Astrocyte (in vitro differentiated cells and primary cell): ENCODE measurements at regions not wholly inside any gene's neighbourhood (a gene's known extent, or its start where the extent isn't known, plus 50 kb on each side); places are given as distances from the start of the nearest gene placed in this dataset.

Experiments
- DNase-seq: peaks from one replicate; pipeline ENCODE4 v3.0.0-alpha.2; 2010; ENCODE audit warnings: low read depth
- FAIRE-seq: peaks from 2 replicates; lab custom pipeline; 2011; peaks lifted over from hg19 to GRCh38; lab: Jason Lieb, UNC
- H2AFZ ChIP-seq: 2 replicates; pipeline ENCODE4 v1.6.0; 2012; ENCODE audit warnings: low read depth, low read length, inconsistent platforms
- H3K27ac ChIP-seq: 2 replicates; pipeline ENCODE4 v1.5.1; 2011; ENCODE audit warnings: low read depth, low read length, inconsistent platforms
- H3K27me3 ChIP-seq: 2 replicates; pipeline ENCODE4 v1.6.0; 2011; ENCODE audit warnings: low read length, inconsistent platforms; ENCODE audit not compliant: insufficient read depth
- H3K36me3 ChIP-seq: 2 replicates; pipeline ENCODE4 v1.5.1; 2011; ENCODE audit warnings: low read length, inconsistent platforms; ENCODE audit not compliant: insufficient read depth
- H3K4me1 ChIP-seq: 2 replicates; pipeline ENCODE4 v1.5.1; 2011; ENCODE audit warnings: low read length, inconsistent platforms; ENCODE audit not compliant: insufficient read depth
- H3K4me2 ChIP-seq: 2 replicates; pipeline ENCODE4 v1.6.0; 2012; ENCODE audit warnings: low read length, inconsistent platforms
- H3K4me3 ChIP-seq: 2 replicates; pipeline ENCODE4 v1.5.1; 2011; ENCODE audit warnings: low read depth, mild to moderate bottlenecking, low read length, inconsistent platforms; ENCODE audit not compliant: insufficient read depth
- H3K79me2 ChIP-seq: 2 replicates; pipeline ENCODE4 v1.6.0; 2012; ENCODE audit warnings: mild to moderate bottlenecking, low read length, inconsistent platforms; ENCODE audit not compliant: insufficient read depth
- H3K9ac ChIP-seq: 2 replicates; pipeline ENCODE4 v1.6.0; 2012; ENCODE audit warnings: mild to moderate bottlenecking, low read length, inconsistent platforms
- H3K9me3 ChIP-seq: 2 replicates; pipeline ENCODE4 v1.5.1; 2012; ENCODE audit warnings: low read depth, mild to moderate bottlenecking, low read length, inconsistent platforms; ENCODE audit not compliant: insufficient read depth
- H4K20me1 ChIP-seq: 2 replicates; pipeline ENCODE4 v1.6.0; 2012; ENCODE audit warnings: low read length, inconsistent platforms; ENCODE audit not compliant: insufficient read depth
- H3K27ac Mint-ChIP-seq: one replicate; pipeline ENCODE4 v1.8.0; 2021; ENCODE audit warnings: mild to moderate bottlenecking, mixed read lengths; ENCODE audit not compliant: unreplicated experiment
- H3K27me3 Mint-ChIP-seq: one replicate; pipeline ENCODE4 v1.8.0; 2021; ENCODE audit warnings: low read depth, mixed read lengths; ENCODE audit not compliant: unreplicated experiment
- H3K36me3 Mint-ChIP-seq: one replicate; pipeline ENCODE4 v1.8.0; 2021; ENCODE audit warnings: low read depth, mixed read lengths; ENCODE audit not compliant: unreplicated experiment
- H3K4me1 Mint-ChIP-seq: one replicate; pipeline ENCODE4 v1.8.0; 2021; ENCODE audit warnings: low read depth, mixed read lengths; ENCODE audit not compliant: unreplicated experiment
- H3K4me3 Mint-ChIP-seq: one replicate; pipeline ENCODE4 v1.8.0; 2021; ENCODE audit warnings: mild to moderate bottlenecking, moderate library complexity, mixed read lengths; ENCODE audit not compliant: unreplicated experiment
- H3K9me3 Mint-ChIP-seq: one replicate; pipeline ENCODE4 v1.8.0; 2021; ENCODE audit warnings: mild to moderate bottlenecking, mixed read lengths; ENCODE audit not compliant: unreplicated experiment
- CTCF ChIP-seq: IDR thresholded peaks from 2 replicates; pipeline ENCODE4 v1.5.1; 2011; ENCODE audit warnings: low read depth, mild to moderate bottlenecking, inconsistent platforms, low read length, moderate library complexity; ENCODE audit not compliant: insufficient read depth
- EZH2 ChIP-seq: IDR thresholded peaks from 2 replicates; pipeline ENCODE4 v1.6.1; 2012; ENCODE audit warnings: mild to moderate bottlenecking, low read length, inconsistent platforms; ENCODE audit not compliant: insufficient read depth

GRCh38 chr1:239436286-239436685, 49.9 kb downstream of the CHRM3 start:
- Histone ChIP-seq H3K36me3 (no peaks in the 10 kb centered on the region), H3K79me2 (no peaks in the 10 kb centered on the region), H3K27ac (no peak overlapping the region), H3K9me3 (no peaks in the 10 kb centered on the region), H3K27me3 (no peaks in the 10 kb centered on the region), H3K4me1 (no peaks in the 10 kb centered on the region), H4K20me1 (no peaks in the 10 kb centered on the region), H3K4me2 (no peak overlapping the region), H3K4me3 (no peak overlapping the region), H2AFZ (no peak overlapping the region), H3K9ac (no peak overlapping the region)
- H3K4me1 Mint-ChIP-seq: no peaks in the 10 kb centered on the region
- H3K36me3 Mint-ChIP-seq: no peaks in the 10 kb centered on the region
- no peaks in the 10 kb centered on the region for H3K9me3 Mint-ChIP-seq
- no peak overlapping the region for H3K27ac Mint-ChIP-seq
- no peaks in the 10 kb centered on the region for H3K27me3 Mint-ChIP-seq
- FAIRE-seq (no peak), DNase-seq (no peak)
- H3K4me3 Mint-ChIP-seq: no peak overlapping the region
- TF ChIP-seq EZH2 (no peak), CTCF (no peak)

GRCh38 chr1:239437822-239438221, 51.5 kb downstream of the CHRM3 start:
- H3K27ac Mint-ChIP-seq: no peak overlapping the region
- H3K4me2 ChIP-seq: no peak overlapping the region
- H3K9me3 ChIP-seq: no peaks in the 10 kb centered on the region
- FAIRE-seq (no peak), DNase-seq (no peak)
- H3K36me3 Mint-ChIP-seq: no peaks in the 10 kb centered on the region
- no peaks in the 10 kb centered on the region for H4K20me1 ChIP-seq
- no peaks in the 10 kb centered on the region for H3K36me3 ChIP-seq
- H3K9me3 Mint-ChIP-seq: no peaks in the 10 kb centered on the region
- no peaks in the 10 kb centered on the region for H3K27me3 ChIP-seq
- no peaks in the 10 kb centered on the region for H3K4me1 Mint-ChIP-seq
- H3K4me1 ChIP-seq: no peaks in the 10 kb centered on the region
- no peak overlapping the region for H2AFZ ChIP-seq
- H3K9ac ChIP-seq: no peak overlapping the region
- no peaks in the 10 kb centered on the region for H3K27me3 Mint-ChIP-seq
- H3K27ac ChIP-seq: no peak overlapping the region
- H3K79me2 ChIP-seq: no peaks in the 10 kb centered on the region
- H3K4me3 Mint-ChIP-seq: no peak overlapping the region
- TF ChIP-seq CTCF: no peak
- no peak overlapping the region for H3K4me3 ChIP-seq

- Histone ChIP-seq H3K27me3 (no peaks in the 10 kb centered on the region), H4K20me1 (no peaks in the 10 kb centered on the region), H3K36me3 (no peaks in the 10 kb centered on the region), H3K27ac (no peak overlapping the region), H3K9ac (no peak overlapping the region), H3K4me3 (no peak overlapping the region), H2AFZ (no peak overlapping the region), H3K9me3 (no peaks in the 10 kb centered on the region), H3K4me1 (no peaks in the 10 kb centered on the region), H3K79me2 (no peaks in the 10 kb centered on the region), H3K4me2 (no peak overlapping the region)
- TF ChIP-seq CTCF: no peak
- no peak for TF ChIP-seq EZH2
- FAIRE-seq: no peak
- Mint-ChIP-seq H3K27me3 (no peaks in the 10 kb centered on the region), H3K4me3 (no peak overlapping the region), H3K36me3 (no peaks in the 10 kb centered on the region), H3K4me1 (no peaks in the 10 kb centered on the region), H3K9me3 (no peaks in the 10 kb centered on the region), H3K27ac (no peak overlapping the region)
- no peak for DNase-seq
Measured at GRCh38 chr1:239438891-239439290, 52.5 kb downstream of the CHRM3 start.
